ENCODE measurements at regions not wholly inside any gene's neighbourhood (a gene's known extent, or its start where the extent isn't known, plus 50 kb on each side); places are given as distances from the start of the nearest gene placed in this dataset.
"Not testable (repeated sequence)": the region's sequence is repeated elsewhere in the genome, so short reads cannot be mapped to it uniquely, and the experiment has no call there.

DNA sequence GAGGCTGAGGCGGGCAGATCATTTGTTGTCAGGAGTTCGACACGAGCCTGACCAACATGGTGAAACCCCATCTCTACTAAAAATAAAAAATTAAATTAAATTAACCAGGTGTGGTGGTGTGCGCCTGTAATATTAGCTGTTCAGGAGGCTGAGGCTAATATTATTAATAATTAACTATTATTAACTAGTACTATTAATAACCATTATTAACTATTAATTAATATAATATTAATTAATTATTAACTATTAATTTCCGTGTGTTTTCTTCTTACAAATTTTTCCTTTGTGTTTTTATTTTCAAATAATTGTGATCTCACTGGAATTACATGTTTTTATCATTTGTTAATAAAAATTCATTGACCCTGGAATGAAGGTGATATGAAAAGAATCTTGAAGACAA is 557.4 kb upstream of the ADGRB3 start:
- TF ChIP-seq CTCF (IDR thresholded peaks at IDR 0.05) (no peak), ZFX (IDR thresholded peaks at IDR 0.05; ENCODE audit: borderline replicate concordance) (no peak)
- no peak overlapping the region for H3K27ac ChIP-seq

GRCh38 chr6:68071740-68072139 is 563.3 kb upstream of the ADGRB3 start:
- no peak for TF ChIP-seq ZFX (IDR thresholded peaks at IDR 0.05; ENCODE audit: borderline replicate concordance)
- no peak for TF ChIP-seq CTCF (IDR thresholded peaks at IDR 0.05)
- H3K27ac ChIP-seq, result no peak overlapping the region

- TF ChIP-seq ZFX (IDR thresholded peaks at IDR 0.05; ENCODE audit: borderline replicate concordance) (no peak), CTCF (IDR thresholded peaks at IDR 0.05) (no peak)
- H3K27ac ChIP-seq, result no peak overlapping the region
These were observed 565.0 kb upstream of the ADGRB3 start for GRCh38 chr6:68069921-68070710.

- TF ChIP-seq ZFX (IDR thresholded peaks at IDR 0.05; ENCODE audit: borderline replicate concordance), result no peak
- TF ChIP-seq CTCF (IDR thresholded peaks at IDR 0.05), result no peak
These were observed 575.2 kb upstream of the ADGRB3 start for GRCh38 chr6:68059899-68060298.

GRCh38 chr6:68059261-68059660 is 575.8 kb upstream of the ADGRB3 start:
- no peak for TF ChIP-seq CTCF (IDR thresholded peaks at IDR 0.05)
- no peak for TF ChIP-seq ZFX (IDR thresholded peaks at IDR 0.05; ENCODE audit: borderline replicate concordance)
- no peak overlapping the region for H3K27ac ChIP-seq

More at GRCh38 chr6:68059899-68060298, 575.2 kb upstream of the ADGRB3 start:
- no peak overlapping the region for H3K27ac ChIP-seq

DNA sequence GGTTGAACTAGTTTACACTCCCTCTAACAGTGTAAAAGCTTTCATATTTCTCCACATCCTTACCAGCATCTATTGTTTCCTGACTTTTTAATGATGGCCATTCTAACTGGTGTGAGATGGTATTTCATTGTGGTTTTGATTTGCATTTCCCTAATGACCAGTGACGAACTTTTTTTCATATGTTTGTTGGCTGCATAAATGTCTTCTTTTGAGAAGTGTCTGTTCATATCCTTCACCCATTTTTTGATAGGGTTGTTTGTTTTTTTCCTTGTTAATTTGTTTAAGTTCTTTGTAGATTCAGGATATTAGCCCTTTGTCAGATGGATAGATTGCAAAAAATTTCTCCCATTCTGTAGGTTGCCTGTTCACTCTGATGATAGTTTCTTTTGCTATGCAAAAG is 578.5 kb upstream of the ADGRB3 start:
- H3K27ac ChIP-seq, result not testable (repeated sequence)

DNA sequence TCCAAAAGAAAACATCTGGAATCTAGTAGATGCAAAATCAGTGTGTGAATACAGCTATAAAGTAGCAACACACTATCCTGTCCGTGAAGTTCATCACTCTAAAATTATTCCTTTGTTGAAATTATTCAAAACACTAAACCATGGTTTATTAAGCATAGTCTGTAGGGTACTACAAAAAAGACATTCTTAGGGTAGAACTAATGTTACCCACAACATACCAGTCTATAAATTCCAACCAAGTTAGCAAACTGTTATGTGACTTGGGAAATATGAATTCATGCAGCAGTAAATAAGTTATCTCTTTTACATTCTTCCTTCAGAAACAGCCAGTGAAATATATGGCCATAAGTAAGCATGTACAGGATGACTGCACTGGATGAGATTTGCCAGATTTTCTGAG is 580.3 kb upstream of the ADGRB3 start:
- H3K27ac ChIP-seq, result no peak overlapping the region
- TF ChIP-seq ZFX (IDR thresholded peaks at IDR 0.05; ENCODE audit: borderline replicate concordance) (no peak), CTCF (IDR thresholded peaks at IDR 0.05) (no peak)
